HCEC 1CT (cell line): ENCODE measurements at regions not wholly inside any gene's neighbourhood (a gene's known extent, or its start where the extent isn't known, plus 50 kb on each side); places are given as distances from the start of the nearest gene placed in this dataset.
"Not testable (repeated sequence)": the region's sequence is repeated elsewhere in the genome, so short reads cannot be mapped to it uniquely, and the experiment has no call there.

ENCODE experiments used
- DNase-seq: peaks from one replicate; pipeline ENCODE4 v3.0.0-alpha.2; 2017

DNA sequence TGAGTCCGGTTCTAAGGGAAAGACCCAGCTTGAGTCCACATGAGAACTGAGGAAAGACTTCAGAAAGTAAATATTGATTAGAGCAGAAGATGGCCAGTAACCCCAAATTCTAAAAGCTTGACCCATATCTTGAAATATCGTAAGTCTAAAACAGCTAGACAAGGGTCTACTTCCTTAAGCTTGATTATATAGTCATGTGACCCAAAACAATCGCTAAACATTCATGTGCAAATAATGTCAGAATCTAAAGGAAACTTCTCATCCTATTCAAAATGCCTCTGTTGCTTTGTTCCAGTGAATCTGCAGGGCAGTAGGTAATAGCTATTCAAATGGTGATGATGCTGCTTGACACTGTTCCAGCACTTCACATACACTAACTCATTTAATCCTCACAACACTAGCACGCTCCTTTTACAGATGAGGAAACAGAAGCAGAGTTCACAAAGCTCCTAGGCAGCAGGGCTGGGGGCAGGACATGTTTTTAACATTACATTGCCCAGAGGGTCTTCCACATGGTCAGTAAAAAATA, 52.6 kb downstream of the TCF20 start:
- DNase-seq, result no peak

DNA sequence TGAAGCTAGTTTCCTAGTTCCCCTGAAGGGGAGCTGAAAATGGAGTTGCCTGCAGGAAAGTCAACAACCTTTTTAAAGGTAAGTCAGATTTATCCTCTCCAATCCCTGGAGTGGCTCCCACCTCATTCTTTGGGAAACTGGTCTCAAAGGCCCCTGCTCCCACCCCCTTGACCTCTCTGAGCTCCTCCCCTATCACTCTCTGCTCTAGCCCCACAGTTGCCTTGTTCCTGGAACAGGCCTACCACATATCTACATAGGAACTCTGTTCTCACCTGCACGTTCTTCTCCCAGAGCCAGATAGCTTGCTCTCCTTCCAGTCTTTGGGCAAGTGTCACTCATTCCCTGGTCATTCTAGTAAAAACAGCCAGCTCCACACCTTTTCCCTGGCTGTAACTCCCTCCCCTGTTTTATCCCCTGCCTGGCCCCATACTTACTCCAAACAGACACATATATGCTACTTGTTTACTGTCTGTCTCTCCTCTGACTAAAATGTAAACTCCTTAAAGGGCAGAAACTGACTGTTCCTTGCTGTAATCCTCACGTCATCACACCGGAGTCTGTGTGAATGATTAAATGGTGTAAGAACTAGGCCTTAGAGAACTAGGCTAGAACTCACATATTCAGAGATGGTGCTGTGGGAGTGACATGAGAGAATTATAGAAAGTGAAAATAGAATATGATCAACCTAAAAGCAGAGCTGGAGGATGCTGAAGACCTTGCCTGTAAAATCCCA, 53.3 kb downstream of the TCF20 start:
- no peak for DNase-seq

DNA sequence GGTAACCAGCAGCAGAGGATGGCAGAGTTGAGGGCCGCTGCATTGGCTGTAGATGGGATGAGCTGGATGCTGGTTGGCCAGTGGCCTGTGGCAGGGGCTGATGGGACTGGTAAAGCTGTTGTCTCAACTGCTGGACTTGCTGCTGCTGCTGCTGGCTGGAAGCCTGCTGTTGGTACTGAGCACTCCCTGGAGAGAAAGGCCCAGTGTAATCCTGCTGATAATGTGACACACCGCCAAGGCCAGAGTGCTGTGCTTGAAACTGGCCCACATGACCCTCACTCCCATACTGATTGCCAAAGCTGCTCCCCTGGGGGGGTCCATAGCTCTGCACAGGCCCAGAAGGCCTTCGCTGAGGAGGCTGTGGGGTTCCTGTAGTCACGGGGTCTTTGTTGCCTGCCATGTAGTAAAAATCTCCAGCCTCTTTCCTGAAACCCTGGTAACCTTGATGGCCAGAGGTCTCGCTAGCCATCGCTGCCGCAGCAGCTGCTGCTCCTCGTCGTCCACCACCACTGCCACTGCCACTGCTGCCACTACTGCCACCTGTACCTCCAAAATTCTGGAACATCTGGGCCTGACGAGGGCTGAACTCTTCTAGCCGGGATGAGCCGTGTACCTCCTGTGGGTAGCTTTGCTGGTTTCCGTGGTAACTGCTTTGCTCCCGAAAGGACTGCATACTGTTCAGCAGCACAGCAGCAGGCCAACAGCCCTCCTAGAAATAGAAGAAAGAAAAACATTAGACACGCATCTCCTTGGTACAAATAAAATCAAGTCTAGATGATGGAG, 55.6 kb downstream of the TCF20 start:
- DNase-seq, result no peak

DNA sequence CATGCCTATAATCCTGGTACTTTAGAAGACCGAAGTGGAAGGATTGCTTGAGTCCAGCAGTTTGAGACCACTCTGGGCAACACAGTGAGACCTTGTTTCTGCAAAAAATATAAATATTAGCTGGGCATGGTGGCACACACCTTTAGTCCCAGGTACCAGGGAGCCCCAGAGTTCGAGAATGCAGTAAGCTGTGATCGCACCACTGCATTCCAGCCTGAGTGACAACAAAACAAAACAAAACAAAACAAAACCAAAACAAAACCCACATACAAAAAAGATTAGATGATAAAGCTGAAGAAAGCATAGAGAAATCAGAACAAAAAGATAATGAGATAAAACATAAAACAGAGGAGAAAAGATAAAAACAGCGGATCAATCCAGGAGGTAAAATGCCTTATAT, 62.1 kb downstream of the TCF20 start:
- DNase-seq, result no peak

DNA sequence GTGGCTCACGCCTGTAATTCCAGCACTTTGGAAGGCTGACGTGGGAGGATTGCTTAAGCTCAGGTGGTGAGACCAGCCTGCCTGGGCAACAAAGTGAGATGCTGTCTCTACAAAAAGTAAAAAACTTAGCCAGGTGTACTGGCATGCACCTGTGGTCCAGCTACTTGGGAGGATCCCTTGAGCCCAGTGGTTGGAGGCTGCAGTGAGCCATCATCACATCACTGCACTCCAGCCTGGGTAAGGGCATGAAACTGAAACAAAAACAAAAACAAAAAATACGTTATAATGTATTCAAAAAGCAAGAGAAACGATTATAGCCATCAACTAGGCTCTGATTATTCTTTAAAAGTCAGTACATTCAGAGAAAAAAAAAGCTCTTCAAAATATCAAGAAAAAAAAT, 62.5 kb downstream of the TCF20 start:
- DNase-seq, result no peak

DNA sequence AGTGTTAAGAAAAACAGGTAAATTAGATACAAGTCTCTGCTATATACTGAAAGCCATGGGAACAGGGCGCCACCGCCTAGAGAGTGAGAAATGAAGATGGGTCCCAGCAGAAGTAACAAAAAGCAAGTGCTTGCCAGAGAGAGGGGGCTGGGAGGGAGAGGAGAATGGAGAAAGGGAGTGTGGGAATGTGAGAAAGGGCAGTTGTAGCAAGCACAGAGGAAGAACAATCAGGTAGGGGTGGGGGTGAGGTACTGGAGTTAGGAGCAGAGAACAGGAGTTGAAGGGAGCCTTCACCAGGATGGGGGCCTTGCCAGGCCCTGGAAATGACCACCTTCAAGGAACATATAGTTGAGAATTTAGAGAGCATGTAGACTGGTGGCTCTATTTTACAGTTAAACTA, 66.8 kb downstream of the TCF20 start:
- no peak for DNase-seq

DNA sequence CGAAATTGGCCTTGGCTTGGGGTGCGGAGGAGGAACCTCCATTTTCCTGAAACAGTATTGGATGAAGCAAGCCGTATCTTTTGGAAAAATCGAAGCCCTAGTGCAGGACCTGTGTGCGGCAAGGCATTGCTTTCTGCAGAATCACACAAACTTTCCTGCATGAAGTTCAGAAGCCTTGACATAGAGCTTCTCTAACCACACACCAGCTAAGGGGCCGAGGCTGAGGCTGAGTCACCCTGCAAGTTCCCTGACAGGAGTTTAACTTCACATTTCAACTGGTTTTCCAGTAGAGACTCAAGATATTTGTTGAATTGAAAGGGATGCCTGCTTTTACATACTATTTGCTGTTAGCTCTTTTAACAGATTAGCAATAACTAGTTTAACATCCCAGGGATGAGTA, 67.8 kb downstream of the TCF20 start:
- DNase-seq, result no peak

DNA sequence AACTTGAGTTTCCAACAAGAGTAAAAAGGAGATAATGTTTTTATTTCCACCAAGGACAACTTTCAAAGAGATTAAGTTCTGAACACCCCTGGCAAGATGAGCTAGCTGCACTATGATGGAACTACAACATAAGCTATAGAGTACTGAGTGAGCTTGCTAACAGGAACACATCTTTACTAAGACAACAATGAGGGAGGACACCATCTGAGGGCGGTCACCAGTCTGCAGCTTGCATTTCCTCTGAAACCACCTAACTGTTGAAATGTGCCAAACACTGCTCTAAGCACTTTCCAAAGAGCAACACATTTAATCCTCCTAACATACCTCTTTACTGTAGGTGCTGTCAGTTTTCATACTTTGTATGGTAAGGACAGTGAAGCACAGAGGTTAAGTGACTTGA, 68.4 kb downstream of the TCF20 start:
- DNase-seq, result no peak

DNA sequence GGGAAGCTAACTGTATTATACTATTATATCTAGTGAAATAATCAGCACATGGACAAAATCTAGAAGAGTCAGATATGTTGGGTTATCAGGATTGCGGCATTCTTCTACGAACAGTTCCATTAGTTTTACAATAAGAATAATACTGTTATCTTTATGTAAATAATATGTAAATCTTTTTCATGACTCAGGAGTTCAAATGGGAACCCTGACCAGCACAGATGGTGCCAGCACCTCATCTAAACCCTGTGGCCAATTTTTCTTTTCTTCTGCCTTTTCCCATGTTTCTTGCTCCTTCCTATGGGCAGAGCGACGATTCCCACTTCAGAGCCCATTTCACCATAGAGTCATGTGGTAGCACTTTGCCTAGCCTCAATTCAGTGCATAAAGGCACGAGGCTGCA, 68.4 kb upstream of the CYP2D6 start:
- DNase-seq, result no peak

DNA sequence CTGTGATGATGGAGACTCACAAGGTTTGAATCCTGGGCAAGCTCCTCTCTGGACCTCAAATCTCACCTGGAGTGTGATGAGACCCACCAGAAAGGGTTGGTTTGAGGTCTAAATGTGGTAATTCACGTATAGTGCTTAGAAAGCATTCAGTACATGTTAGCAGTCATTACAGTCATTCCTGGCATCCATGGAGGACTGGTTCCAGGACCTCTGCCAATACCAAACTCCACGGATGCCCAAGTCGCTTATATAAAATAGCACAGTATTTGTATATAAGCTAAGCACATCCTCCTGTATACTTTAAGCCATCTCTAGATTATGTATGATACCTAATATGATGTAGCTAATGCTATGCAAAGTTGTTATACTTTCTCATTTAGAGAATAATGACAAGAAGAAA, 67.6 kb upstream of the CYP2D6 start:
- no peak for DNase-seq

DNA sequence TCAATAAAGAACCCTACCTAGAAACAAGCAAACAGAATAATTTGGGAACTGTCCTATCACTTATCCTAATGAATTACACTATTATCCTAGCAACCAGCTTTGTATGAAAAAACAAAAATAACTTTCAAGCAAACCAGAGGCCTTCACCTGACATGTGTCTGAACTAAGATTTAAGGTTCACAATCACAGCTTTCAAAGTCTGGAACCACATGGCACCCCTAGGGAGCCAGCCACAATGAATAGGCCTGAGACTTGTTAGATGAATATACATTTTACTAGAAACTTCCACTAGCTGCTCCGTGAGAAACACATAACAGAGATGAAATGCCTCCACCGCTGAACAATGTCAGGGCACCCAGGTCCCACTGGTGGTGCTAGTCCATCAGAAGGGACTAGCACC, 65.8 kb upstream of the CYP2D6 start:
- no peak for DNase-seq

DNA sequence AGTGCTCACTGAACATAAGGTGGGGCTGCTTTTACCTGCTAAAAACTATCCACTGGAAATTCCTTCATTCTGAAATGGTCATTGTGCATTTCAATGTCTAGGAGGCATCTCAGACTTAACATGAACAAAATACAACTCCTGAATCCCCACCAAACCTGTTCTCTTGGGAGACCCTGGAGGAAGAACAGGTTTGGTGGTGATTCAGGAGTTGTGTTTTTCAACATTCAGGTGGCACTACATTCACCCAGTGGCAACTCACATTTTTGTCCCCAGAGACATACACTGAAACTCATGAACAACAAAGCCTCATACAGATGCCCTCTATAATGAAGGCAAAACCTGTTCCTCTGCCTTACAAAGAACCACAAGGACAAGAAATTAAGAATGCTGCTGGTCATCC, 64.3 kb upstream of the CYP2D6 start:
- DNase-seq, result no peak

DNA sequence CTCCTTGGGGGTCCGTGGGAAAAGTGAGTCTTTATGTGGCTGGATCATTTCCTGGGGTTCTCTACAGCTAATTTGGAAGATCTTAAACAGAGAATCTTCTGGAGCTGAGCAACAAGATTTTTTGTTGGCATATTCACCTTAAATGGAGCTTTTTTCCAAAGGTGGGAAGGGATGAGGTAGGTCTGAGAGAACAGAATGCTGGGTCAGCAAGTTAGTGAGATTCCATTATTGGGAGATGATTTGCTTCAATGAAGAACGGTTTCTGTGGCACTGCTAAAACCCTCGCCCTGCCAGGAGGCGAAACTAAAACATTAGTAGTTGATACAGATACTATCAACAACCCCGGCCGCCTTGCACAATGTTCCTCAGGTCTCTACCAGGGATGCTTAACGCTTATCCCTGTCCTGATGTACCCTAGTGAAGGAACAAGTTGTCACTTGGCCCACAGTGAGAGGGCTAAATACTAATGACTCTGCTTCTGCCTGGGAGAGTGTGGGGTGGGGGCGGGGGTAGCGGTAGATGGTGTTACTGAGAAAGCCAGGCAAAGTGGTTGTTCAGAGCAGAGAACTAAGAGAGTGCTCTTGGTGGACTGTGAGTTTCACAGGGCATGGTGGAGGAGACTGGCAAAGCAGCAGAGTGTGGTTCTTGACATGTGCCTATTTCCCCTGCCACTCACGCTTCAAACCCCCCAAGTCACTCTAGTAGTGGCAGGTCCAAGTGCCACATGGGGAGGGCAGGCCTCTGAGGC, 63.7 kb upstream of the CYP2D6 start:
- no peak for DNase-seq

DNA sequence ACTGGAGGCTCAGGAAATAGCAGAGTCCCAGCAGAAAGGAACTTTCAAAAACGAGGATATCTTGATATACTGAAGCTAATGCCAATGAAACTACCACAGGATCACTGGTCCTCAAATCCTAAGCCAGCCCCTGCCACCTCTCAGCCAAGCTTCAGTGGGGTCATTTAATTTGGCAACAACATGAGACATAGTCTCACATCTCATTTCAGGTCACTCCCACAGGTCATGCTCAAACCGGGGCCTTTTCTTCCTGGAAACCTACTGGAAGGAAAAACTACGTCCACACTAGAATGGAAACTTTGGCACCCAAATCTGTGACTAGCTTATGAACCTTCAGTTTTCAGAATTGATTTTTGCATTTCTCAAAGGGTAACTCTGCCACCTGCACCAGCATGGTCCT, 61.9 kb upstream of the CYP2D6 start:
- DNase-seq, result no peak

DNA sequence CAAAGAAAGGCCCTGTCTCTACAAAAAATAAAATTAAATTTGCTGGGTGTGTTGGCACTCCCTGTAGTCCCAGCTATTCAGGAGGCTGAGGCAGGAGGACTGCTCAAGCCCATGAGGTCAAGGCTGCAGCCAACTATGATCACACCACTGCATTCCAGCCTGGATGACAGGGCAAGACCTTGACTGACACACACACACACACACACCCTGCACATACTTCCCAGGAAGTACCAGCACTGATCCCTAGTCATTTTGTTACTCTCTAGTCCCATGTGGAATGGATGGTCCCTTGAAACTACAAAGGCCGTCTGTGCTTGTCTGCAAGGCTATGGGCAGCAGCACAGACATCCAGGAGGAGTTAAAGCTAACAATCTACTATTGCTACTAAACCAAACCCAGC, 59.7 kb upstream of the CYP2D6 start:
- DNase-seq, result no peak

DNA sequence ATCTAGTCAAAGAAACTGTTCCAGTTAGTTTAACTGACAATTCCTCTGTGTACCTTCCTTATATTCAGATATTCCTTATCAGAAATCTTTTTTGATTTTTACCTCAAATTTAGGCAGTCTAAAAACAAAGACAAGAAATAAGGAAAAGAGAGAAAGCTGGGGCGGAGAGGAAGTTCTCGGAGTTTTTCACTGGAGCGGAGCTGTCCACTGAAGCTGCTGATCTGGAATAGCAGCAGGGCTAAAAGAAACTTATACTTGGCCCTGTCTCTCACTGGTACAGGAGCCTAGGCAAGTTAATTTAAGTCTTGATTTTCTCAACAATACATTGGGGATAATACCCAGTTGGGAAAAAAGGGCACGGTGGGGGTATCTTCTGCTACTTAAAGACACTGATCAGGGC, 59.2 kb upstream of the CYP2D6 start:
- DNase-seq, result no peak

DNA sequence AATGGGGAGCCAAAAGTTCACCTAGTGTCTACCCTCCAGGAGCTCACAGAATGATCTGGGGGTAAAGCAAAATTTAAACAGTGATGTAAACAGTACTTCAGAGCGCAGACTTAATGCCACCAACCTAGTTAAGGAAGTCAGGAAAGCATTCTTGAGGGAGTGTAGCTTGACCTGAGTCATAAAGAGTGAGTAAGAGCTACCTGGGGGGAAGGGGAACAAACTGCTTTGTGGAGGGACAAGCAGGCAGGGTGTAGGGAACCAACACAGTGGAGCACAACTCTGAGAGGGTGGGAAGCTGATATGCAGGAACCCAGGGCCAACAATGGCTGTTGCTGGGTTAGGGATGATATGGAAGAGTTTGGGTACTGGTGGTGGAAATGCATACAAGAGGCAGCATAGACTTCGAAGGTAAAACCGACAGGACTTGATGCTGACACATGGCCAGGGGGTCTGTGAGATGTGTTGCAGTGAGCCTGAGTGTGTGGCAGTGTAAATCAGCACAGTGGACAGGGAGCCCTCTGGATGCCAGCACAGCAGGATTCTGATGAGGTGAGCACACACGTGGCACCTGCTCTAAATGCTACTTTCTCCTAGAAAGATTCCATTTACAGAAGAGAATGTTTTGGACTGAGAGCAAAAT, 58.3 kb upstream of the CYP2D6 start:
- peak; percentile 35 for DNase-seq

DNA sequence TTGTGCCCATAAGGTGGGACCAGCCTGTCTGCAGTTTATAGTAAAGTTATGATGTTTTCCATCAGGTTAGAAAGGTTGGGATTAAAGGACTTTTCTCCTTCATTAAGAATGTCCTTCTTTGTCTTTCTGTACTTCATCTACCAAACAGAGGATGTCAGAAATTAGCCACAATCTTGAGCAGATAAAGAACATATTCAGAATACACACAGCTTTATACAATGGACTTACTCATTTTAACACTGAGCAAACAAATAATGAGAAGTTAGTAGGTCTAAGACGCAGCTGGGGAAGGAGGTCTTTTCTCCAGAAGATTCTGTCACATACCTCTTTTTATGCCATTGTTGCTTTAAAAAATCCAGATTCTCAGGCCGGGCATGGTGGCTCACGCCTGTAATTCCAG, 57.0 kb upstream of the CYP2D6 start:
- no peak for DNase-seq

DNA sequence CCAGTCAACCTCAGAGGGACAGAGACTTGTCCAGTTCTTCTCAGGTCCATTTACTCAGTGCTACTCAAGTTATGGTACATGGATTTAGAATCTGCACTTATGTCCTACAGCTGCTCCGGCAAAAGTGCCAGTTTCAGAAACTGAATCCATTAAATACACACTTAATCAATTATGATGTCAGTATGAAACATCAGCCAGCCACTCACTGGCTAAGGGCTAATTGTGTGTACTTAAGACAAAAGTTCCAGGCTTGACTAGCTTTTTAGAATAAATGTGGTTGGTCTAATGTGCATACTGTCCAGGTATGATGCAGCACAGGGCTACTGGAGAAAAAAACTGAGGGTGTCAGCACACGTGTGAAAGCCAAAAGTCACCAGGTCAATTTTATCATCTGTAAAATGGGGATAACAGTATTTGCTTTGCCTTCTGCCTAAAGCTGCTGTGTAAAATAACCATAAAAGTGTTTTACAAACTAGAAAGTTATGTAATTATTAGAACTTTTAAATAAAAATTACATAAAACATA, 55.4 kb upstream of the CYP2D6 start:
- DNase-seq, result no peak

DNA sequence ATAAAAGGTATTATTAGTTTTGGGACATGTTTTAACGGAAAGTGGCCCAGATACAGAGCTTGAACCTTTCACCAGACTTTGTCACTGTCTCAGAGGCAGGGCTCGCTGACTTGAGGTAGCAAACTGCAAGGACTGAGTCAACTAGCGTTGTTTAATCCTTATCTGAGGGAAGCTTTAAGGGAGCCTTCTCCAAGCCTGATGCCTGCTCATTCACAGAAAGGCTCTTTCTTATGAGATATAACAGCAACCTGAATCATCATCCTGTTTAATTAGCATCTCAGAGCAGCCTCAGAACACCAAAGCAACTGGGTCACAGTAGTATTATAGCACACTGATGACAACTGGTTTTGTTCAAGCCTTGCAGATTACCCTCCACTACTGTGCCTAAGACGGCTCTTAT, 54.2 kb upstream of the CYP2D6 start:
- DNase-seq, result no peak

DNA sequence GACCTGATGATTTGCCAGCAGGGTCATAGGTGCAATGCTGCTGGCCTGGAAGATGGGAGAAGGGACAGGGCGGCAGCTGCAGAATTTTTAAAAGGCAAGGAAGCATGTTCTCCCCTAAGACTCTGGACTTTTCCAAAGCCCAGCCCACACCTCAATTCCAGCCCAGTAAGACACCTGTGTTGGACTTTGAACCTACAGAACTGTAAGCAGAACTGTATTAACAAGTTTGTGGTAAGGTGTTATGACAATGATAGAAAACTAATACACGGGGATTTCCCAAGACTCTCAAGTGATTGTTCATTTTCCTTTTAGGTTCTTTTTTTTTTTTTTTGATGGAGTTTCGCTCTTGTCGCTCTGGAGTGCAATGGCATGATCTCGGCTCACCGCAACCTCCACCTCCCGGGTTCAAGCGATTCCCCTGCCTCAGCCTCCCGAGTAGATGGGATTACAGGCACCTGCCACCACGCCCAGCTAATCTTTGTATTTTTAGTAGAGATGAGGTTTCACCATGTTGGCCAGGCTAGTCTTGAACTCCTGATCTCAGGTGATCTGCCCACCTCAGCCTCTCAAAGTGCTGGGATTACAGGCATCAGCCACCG, 53.0 kb upstream of the CYP2D6 start:
- not testable (repeated sequence) for DNase-seq

DNA sequence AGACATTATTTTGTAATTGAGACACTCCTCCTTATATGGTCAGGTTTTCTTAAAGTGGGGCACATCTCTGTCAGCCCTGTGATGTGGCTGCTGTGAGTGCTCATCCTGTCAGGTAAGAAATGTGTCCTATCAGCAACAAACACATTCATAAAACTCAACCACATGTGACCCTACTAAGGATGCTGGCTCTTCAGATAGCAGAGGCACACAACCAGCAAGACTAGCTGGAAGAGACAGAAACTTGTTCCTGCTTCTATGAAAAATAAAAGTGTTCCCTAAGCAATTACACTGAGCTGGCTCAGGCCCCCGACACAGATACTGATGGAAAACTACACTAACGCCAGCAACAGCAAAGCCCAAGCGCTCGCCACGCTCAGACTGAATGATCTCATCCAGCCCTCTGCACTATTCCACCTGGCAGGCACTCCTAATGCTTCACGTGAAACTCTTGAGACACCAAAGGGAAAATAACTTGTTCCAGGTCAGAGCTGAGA, 49.8 kb upstream of the CYP2D6 start:
- no peak for DNase-seq
